CD4-positive, alpha-beta T cell treated with Interleukin-15 for 4 hours (primary cell): ENCODE measurements at regions not wholly inside any gene's neighbourhood (a gene's known extent, or its start where the extent isn't known, plus 50 kb on each side); places are given as distances from the start of the nearest gene placed in this dataset.

Experiments
- DNase-seq: peaks from one replicate; pipeline ENCODE4 v3.0.0-alpha.2; 2020; ENCODE audit warnings: low spot score

DNA sequence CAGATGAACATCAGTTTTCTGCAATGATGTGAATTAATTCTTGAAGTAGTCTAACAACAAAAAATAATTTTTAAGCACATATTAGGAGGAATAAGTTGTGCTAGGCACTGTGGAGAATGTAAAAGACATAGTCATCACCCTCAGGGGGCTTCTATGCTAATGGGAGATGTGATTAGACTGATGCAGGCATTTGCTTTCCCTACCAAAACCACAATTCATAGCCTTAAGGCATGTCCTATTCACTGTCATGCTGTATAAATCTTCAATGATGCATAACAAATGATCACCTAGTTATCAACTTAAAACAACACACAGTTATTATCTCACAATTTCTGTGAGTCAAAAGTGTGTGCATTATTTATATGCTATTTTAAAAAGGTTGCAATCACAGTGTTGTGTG, 422.6 kb downstream of the MAN2A1 start:
- DNase-seq: no peak

GRCh38 chr5:110115503-110115902, 425.8 kb downstream of the MAN2A1 start:
- DNase-seq: no peak

DNA sequence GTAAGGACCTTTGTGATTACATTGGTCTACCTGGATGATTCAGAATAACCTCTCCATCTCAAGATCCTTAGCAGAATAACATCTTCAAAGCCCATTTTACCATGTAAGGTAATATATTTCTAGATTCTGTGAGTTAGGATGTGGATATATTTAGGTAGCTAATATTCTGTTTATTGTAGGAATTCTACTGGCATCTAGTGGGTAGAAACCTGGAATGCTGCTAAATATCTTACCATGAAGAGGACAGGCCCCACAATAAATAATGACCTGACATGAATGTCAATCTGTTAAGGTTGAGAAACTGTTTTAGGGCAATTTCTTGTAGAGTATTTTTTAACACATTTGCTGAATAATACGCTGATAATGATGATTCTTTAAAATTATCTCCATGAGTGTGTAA, 426.8 kb downstream of the MAN2A1 start:
- DNase-seq: no peak

DNA sequence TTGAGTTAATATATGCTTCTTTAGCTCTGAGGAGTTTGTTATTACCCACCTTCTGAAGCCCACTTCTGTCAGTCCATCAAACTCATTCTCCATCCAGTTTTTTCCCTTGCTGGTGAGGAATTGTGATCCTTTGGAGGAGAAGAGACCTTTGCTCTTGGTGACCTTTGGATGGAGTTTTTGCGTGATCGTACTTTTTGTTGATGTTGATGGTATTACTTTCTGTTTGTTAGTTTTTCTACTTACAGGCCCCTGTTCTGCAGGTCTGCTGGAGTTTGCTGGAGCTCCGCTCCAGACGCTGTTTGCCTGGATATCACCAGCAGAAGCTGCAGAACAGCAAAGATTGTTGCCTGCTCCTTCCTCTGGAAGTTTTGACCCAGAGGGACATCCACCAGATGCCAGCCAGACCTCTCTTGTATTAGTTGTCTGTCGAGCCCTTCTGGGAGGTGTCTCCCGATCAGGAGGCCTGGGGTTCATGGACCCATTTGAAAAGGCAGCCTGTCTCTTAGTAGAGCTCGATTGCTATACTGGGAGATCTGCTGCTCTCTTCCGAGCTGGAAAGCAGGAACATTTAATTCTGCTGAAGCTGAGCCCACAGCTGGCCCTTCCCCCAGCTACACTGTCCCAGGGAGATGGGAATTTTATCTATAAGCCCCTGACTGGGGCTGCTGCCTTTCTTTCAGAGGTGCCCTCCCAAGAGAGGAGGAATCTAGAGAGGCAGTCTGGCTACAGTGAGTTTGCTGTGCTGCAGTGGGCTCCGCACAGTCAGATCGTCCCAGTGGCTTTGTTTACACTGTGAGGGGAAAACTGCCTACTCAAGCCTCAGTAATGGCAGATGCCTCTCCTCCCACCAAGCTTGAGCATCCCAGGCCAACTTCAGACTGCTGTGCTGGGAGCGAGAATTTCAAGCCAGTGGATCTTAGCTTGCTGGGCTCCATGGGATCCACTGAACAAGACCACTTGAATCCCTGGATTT, 445.5 kb downstream of the MAN2A1 start:
- no peak for DNase-seq

DNA sequence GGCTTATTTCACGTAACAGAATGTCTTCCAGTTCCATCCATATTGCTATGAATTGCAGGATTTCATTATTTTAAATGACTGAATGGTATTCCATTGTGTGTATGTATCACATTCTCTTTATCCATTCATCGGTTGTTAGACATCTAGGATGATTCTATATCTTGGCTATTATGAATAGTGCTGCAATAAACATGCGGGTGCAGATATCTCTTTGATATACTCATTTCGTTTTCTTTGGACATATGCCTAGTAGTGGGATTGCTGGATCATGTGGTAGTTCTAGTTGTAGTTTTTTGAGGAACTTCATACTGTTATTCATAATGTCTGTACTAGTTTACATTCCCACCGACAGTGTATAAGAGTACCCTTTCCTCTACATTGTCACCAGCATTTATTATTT, 460.5 kb downstream of the MAN2A1 start:
- no peak for DNase-seq

DNA sequence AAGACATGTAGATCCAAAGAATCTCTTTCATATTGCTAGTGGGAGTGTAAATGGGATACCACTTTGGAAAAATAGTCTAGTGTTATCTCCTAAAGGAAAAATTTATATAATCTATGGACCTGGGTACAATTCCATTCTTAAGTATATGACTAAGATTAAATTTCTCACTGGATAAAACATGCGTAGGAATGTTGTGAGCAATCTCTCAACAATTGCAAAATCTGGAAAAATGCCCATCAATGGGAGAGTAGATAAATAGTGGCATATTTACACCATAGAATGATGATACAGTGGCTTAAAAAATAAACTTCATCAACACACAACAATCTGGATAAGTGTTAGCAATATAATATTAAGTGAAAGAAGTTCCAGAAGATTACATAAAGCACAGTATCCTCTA, 469.5 kb downstream of the MAN2A1 start:
- no peak for DNase-seq

GRCh38 chr5:110161162-110161561, 471.4 kb downstream of the MAN2A1 start:
- DNase-seq: no peak

- DNase-seq: no peak
Observed at GRCh38 chr5:110165366-110165765, 475.6 kb downstream of the MAN2A1 start.

DNA sequence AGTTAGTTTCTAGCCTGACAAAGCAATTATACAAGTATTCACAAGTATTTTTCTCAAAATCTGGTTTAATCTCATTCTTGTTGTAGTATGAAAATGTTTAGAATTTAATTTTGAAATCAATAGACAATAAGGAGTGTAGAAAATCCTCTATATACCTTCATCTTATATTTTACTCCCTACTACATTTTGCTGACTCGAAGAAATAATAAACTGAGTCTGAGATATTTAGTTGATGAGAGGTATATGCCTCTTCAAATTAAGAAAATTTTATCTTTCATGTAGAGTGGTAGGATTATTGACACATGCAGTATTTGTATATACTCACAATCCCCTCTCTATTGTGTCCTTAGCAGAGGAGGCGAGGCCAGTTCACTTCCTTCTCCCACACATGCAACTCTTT, 477.7 kb downstream of the MAN2A1 start:
- no peak for DNase-seq

GRCh38 chr5:110169461-110169860, 479.7 kb downstream of the MAN2A1 start:
- no peak for DNase-seq

DNA sequence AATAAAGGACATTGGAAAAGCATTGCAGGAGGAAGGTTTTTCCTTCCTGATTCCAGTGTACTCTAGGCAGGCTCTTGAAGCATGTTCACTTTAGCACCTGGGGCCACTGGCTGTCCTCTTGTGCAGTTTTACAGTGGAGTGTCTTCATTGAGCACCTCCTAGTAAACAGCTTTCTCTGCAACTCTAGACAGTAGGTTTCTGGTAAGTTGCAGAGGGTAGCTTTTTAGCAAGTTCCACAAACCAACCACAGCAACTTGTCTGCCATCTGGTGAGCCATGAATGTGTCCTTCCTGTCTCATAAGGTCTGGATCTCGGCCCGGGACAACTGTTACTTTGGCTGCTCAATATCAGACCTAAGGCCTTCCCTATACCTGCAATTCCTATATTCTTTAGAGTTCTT, 488.0 kb downstream of the MAN2A1 start:
- DNase-seq: no peak

GRCh38 chr5:110179321-110179720, 489.6 kb downstream of the MAN2A1 start:
- DNase-seq: no peak

DNA sequence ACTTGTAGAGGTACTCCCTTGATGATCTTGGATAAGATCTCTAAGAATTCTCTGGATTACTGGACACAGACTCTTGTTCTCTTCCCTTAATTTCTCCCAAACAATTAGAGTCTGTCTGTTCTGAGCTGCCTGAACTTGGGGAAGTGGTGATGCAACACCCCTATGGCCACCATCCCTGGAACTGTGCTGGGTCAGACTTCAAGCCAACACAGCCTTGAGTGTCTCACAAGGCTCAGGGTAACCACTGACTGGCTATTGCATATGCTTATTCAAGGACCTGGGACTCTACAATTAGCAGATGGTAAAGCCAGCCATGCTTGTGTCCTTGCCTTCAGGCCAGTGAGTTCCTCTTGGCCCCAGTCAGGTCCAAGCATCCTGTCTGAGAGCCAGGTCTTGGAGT, 504.5 kb downstream of the MAN2A1 start:
- no peak for DNase-seq

DNA sequence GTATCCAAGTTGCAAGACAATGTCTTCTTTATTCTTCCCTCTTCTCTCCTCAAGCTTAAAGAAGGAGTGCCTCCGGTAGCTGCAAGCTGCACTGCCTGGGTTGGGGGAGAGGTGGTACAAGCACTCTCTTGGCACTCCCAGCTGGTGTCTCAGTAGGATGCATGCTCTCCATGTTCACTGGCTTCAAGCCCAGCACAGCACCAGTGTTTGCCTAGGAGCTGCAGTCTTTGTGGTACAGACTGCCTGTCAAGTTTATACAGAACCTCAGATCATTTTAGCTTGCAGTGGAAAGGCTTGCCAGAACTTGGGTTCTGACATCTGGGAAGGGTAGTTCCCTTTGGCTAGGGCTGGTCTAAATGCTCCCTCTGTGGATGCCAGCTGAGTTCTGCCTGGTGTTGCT, 505.6 kb downstream of the MAN2A1 start:
- DNase-seq: no peak

GRCh38 chr5:110201791-110202190, 512.1 kb downstream of the MAN2A1 start:
- no peak for DNase-seq

DNA sequence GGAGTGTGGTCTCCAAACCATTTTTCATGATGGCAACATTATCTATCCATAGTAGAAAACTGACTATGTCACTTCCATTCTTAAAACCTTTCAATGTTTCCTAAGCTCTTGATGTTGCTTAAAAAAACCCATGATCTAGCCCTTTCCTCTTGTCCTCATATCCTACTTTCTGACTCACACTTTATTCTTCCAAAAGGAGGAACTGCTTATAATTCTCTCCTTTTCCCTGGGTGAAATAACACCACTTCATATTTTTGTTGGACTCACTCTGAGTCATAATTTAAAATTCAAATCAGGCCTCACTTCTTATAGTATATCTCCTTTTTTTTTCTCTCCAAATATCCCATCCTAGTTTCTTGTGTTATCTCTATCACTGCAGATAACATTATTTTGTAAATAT, 513.9 kb downstream of the MAN2A1 start:
- DNase-seq: no peak

DNA sequence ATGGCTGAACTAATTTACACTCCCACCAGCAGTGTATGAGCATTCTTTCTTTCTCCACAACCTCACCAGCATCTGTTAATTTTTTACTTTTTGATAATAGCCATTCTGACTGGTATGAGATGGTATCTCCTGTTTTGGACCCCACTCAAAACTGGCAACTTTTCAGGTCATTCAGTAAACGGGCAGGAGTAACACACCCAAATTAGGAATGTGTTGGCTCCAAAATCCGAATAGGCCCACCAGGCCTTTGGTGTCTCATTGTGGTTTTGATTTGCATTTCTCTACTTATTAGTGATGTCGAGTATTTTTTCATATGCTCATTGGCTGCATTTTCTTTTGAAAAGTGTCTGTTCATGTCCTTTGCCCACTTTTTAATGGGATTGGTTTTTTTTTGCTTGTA, 517.1 kb downstream of the TMEM232 start:
- DNase-seq: no peak

DNA sequence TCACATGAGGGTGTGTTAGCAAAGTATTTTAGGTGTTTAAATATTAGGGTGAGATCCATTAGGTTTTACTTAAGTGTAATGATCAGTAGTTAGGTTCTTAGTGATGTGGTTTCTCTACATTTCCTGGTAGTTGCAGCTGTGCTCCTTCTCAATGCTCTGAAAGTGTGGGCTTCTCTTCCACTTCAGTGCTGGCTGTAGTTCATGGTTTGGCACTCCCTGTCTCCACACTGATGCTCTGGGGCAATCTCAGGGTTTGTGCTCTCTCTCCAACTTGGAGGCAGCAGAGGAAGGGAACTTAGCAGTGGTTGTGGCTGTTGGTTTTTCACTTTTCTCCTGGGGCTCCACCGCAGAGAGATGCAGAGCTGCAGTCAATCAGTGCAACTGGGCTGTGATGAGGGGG, 507.5 kb downstream of the TMEM232 start:
- no peak for DNase-seq

GRCh38 chr5:110219769-110220168, 506.7 kb downstream of the TMEM232 start:
- DNase-seq: no peak

DNA sequence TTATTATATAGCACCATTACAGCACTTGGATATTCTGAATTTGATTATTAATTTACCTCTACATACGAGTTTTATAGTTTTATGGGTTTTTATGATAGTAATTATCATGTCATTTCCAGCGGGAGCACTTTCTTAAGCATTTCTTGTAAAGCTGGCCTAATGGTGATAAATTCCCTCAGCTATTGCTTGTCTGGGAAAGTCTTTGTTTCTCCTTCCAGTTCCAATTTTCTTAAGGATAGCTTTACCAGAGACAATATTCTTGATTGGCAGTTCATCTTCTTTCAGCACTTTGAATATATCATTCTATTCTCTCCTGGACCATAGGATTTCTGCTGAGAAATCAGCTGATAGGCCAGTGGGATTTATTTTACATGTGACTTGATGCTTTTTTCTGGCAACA, 505.4 kb downstream of the TMEM232 start:
- no peak for DNase-seq

DNA sequence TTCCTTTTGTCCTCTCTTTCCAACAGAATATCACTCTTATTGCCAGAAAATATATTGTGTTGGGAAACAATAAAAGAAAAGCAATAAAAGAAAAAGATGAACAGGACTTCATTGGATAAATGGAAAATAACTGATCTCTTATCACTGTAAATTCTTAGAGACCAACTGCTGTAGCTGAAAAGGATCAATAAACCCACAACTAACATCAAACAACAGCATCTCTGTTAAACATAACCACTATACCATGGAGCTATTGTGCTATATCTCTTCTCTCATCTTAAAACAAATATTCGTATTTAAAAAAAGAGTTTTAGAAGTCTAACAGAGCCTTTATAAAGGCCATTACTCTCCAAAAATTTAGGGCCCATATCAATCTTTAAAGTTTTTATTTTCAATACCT, 502.4 kb downstream of the TMEM232 start:
- DNase-seq: no peak

- DNase-seq: no peak
Observed at GRCh38 chr5:110225949-110226348, 500.5 kb downstream of the TMEM232 start.

DNA sequence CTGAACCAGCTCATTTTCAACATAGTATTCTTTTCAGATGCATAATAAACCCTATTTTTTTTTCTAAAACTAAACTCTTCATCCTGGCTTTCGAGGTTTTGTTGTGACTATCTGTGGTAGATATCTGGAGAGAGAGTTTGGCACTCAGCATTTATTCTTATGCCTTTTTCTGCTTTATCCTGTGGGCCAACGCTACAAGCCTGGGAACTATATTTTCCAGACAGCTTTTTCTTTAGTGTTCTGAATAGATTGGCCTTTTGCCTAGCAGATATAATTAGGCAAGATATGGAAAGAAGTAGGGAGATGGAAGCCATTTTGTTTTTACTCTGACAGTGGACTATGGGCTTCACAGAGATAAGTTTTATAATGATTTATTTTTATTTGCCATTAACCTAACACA, 486.7 kb downstream of the TMEM232 start:
- DNase-seq: no peak

DNA sequence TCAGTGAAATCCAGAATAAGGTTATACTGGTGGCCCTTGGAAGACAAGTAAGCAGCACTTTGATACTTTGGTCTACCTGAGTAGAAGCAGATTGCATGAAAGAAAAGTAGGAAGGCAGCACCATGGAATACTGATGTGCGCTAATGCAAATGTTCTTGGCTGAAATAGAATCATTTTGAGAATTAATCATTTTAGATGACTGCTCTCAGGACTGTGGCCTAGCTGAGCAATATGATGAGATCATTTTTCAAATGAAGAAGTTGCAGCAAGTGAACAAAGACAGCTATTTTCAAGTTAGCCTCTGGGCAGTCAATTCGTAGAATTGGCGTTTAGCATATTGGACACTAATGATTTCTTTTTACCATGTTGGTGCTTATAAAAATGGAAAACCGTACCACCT, 483.5 kb downstream of the TMEM232 start:
- DNase-seq: no peak
